NCI-H2196 (cell line): ENCODE measurements at regions not wholly inside any gene's neighbourhood (a gene's known extent, or its start where the extent isn't known, plus 50 kb on each side); places are given as distances from the start of the nearest gene placed in this dataset.

Source experiments
- DNase-seq: peaks from one replicate; lab custom pipeline; 2025; ENCODE audit not compliant: unreplicated experiment; lab: John Stamatoyannopoulos, UW

DNA sequence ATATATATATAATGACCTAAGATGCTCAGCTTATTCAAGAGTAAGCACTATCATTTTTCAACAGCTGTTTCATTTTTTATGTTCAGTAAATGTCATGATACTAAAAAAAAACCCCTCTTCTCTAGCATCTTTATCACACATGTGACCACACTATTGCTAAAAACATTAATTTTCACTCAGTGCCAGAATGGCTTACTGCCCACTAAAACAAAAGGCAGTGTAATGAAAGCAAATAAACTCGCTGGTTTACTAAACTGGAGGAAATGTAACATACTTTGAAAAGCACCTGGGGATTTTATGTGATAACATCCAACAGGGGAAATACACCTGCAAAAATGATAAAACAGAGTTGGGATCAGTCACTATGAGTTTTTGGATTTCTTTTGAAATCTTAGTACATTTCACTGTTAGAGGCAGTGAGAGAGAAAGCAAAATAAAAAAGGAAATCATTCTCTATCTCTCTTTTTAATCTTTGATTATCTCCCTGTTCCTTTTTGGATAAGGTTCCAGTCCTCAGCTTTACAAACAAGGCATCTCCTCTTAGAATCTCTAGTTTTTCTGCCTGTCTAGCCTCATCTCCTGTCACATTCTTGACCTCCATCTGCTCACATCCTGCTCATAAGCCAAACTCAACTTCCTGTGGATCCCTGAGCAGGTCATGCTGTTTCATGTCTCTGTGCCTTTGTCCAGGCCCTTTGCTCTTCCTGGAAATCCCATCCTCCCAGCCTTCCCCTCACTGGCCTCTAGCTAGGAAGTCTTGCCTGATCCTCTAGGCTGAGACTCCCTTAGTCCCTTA, 338.0 kb downstream of the MAN2A1 start:
- DNase-seq, result no peak

DNA sequence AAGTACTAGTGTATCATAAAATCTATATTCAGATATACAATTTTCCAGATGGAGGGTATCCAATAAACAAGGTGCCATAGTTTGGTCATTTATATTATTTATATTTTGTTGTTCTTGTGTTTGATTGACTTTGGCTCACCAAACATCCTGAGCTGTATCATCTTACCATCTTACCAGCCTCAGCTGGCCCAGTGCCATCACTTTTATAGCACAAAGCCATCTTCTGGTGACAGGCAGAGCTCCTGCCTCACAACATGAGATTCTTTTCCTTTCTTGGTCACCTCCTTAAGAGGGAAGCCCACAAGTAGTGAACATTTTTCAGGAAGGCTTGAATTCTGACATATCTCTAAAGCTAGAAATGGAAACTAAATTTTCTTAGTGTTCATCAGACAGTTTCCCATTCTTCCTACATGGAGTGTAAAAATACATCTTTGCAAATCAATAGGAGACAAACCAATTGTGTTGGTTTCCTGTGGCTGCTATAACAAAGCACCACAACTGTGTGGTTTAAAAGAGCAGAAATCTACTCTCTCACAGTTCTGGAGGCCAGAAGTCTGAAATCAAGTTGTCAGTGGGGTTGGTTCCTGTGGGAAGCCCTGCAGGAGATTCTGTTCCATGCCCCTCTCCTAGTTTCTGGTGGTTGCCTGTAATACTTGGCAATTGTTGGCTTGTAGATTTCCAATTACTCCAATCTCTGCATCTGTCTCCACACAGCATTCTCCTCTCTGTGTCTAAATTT, 341.8 kb downstream of the MAN2A1 start:
- peak; percentile 22 for DNase-seq

DNA sequence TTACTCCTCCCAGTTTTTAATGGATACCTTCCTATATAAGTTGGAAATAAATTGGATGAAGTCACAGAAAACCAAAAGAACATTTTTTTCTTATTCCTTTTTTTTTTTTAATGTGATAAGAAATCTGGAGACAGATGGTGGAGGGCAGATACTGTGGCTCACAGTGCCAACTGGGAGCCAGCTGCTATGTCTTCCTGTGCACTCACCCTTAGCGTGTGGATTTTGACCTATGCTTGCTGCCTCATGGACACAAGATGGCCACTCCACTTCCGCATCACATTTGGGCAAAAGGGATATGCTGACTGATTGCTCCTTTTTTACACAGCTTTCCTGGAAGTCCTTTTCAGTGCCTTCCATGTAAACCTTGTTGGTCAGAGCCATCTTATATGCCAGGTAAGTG, 342.6 kb downstream of the MAN2A1 start:
- no peak for DNase-seq

- DNase-seq, result no peak
Measured at GRCh38 chr5:110034056-110034600, 344.4 kb downstream of the MAN2A1 start.

DNA sequence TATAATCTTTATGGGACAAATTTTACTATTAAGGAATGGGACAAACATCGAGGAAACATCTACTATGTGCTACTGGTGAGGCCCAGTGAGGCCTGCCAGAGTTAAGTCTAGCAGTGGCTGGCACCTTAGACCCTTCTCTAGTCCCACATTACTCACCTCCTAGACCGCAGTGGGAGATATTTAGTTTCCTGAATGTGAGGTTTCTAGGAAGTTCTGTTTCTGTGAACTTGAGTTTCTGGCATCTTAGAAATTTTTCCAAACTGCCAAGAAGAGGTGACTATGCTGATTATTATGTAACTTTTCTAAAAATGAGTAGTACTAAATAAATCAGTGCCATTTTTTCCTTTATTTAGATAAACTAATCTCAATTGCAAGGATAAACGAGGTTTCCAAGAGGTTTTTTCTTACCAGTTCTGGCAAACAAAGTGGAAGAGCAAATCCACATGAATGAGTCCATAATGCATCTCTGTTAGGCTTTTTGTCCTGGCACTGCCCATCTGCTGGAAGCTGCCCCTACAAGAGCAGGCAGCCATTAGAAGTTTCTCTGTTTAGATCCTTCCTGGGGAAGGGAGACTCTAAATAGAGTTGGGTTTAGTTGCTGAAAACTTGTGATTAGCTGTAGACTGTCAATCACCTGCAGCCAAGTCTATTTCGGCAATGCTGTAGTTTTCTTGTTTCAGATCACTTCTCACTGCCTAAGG, 348.7 kb downstream of the MAN2A1 start:
- no peak for DNase-seq

DNA sequence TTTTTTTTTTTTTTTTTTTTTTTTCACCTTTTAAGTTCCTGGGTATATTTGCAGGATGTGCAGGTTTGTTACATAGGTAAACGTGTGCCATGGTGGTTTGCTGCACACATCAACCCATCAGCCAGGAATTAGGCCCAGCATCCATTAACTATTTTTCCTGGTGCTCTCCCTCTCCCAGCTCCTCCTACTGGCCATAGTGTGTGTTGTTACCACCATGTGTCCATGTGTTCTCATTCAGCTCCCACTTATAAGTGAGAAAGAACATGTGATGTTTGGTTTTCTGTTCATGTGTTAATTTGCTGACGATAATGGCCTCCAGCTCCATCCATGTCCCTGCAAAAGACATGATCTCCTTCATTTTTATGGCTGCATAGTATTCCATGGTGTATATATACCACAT, 350.5 kb downstream of the MAN2A1 start:
- DNase-seq, result no peak

DNA sequence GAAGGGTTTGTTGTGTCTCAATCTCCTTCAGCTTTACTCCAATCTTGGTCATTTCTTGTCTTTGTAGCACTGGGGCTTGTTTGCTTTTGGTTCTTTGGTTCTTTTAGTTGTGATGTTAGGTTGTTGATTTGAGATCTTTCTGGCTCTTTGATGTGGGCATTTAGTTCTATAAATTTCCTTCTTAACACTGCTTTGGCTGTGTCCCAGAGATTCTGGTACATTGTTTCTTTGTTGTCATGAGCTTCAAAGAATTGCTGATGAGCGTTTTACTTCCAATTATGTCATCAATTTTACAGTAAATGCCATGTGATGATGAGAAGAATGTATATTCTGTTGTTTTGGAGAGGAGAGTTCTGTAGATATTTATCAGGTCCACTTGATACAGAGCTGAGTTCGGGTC, 353.3 kb downstream of the MAN2A1 start:
- DNase-seq, result no peak

DNA sequence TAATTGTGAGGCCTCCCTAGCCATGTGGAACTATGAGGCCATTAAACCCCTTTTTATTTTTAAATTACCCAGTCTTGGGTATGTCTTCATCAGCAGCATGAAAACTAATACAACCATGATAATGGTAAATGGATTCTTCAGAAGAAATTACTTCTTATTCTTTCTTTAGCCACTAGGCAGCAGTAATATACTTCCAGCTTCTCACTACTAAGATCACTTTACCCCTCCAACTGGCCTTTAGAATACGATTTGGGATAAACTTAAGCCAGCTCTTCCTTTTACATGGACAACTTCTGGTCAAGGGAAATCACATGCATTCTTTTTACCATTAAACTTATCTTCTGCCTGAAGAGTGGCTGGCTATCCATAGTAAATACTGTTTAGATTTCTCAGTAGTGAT, 355.4 kb downstream of the MAN2A1 start:
- no peak for DNase-seq

DNA sequence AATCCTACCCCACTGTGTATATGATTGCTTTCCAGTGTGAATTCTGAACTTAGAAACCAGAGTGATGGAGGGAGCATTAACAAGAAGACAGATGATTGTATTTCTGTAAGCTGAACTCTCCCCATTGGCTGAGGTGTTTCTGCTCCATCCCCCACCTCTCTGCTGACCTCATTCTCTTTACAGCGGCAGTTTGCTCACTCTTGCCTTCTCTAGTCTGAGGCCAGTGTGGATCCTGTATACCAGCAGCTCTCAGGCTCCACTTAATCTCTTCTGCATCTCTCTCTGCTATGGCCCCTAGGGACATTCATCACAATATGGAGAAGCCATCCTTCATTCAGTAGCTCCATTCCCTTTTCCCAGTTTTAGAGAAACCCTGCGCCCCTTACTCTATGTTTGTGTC, 358.8 kb downstream of the MAN2A1 start:
- DNase-seq, result no peak

GRCh38 chr5:110049816-110050215, 360.1 kb downstream of the MAN2A1 start:
- no peak for DNase-seq

DNA sequence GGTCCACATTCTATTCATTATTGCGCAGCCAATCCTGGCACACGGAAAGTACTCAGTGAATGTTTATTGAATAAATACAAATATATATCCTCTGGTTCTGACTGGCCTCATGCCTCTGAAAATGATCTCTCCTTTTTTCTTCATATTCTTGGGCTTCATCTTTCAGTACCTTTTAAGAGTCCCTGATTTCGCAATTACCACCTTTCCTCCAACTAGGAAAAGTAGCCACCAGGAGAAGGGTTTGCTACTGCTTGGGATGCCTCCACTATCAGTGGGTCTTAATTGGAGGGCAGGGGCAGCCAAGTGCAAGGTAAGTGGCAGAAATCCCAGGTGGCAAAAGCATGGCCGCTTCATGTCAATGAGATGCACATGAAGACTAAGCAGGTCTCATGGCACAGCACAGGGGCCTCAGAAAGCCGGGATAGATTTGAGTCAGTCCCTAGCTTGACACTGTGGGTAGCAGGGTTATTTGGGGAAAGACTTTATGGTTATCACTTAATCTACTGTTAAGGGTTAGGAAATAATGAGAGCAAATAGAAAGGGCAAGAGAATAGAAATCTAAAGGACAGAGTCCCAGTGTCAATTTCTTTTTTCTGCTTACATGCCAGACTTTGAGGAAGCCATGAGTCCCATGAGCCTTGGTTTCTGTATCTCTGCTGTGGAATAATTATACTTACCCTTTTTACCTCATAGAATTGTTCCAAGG, 361.1 kb downstream of the MAN2A1 start:
- DNase-seq, result no peak

- no peak for DNase-seq
Measured at GRCh38 chr5:110053205-110053604, 363.5 kb downstream of the MAN2A1 start.

DNA sequence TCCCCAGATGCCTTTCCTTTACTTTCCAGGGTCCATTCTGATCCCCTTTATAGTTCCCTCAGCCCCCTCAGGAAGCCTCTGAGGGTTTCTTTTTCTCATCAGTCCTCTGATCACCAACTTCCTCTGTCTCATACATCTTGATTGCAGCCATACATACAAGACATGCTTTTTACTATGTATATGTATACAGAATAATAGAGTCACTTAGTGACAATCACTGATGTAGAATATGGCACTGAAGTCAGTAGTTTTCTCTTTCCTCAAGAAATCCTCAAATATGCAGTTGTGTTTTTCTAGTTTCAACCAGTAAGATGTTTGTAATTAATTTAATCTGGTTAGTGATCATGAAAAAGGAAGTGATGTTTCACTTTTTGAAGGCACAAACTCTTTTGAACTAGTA, 364.1 kb downstream of the MAN2A1 start:
- DNase-seq, result no peak

- peak; percentile 53 for DNase-seq
Measured at GRCh38 chr5:110054240-110054639, 364.5 kb downstream of the MAN2A1 start.

DNA sequence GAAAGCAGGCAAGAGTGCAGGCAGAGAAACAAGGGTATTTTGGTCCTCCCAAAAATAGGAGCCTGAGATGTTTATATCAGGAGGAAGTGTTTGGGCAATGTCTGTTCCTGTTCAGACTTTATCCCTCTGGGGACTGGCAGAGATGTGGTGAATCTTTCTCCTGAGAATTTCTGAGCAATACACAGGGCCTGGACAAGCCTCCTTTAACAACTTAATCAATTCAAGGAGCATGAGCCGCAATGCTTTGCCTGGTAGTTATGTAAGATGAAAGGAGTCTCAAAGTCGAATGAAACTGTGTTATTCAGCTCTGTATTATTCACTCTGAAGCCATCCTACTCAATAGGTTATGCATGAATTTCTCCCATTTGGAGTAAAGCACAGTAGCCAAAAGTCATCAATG, 365.6 kb downstream of the MAN2A1 start:
- no peak for DNase-seq

GRCh38 chr5:110056580-110057114, 366.9 kb downstream of the MAN2A1 start:
- DNase-seq, result no peak

DNA sequence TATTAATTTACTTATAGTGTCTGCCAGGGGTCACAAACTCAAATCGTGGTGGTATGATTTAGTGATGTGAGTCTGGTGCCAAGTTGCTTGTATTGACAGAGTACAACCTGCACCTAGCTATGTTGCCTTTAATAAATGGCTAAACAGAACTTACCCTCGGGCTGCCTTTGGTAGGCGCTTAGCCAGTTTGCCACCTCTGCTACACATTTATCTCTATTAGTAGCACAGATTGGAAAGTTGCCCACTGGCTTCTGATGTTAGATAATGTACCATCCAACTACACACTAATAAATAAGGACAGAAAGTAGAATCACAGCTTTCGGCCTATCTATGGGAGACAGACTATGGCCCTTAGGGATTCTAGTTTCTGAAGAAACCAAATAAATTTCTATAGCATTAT, 368.4 kb downstream of the MAN2A1 start:
- DNase-seq, result peak; percentile 3

GRCh38 chr5:110062246-110062645, 372.5 kb downstream of the MAN2A1 start:
- no peak for DNase-seq

DNA sequence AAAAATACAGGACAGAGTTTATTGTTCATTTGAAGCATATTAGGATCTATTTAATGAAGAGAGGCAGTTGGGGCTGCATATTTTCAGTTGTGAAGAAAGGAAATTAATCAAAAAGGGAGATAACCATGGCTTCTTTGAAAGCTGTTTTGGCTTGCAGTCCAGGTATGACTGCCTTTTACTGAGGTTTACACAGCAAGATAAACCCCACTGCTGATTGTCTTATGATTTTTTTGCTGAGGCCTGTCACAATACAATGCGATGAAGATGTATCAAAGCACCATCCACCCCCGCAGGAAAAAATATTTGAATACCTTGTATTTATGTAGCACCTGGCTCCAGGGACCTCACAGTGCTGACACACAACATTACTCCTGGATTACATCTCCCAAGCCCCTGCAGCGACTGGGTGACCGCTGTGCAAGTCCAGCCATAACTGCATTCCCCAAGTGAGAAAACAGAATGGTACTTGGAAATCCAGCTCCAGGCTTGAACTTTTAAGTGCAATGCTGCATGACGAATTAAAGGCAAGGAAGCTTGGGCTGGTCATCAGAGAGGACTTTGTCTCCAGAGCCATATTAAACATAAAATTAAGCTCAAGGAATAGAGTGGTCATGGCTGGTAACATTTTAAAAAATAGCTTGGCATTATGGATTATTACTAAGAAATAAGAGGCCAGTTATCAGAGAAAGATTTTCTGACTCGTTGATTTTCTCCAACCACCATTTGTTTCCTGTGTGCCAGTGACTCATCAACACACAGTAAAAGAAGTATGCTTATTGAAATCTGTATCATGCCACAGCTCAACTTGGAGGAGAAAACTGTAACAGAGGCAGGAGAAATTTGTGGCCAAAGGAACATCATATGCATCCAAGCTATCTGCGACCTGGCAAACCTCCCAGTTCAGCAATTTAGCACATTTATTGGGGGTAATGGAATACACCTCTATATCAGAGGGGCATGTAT, 374.2 kb downstream of the MAN2A1 start:
- no peak for DNase-seq
